Ecto neural progenitor cell (in vitro differentiated cells): ENCODE measurements at regions not wholly inside any gene's neighbourhood (a gene's known extent, or its start where the extent isn't known, plus 50 kb on each side); places are given as distances from the start of the nearest gene placed in this dataset.

Experiments
- DNase-seq: peaks from one replicate; pipeline ENCODE4 v3.0.0-alpha.2; 2018; ENCODE audit warnings: low spot score

- no peak for DNase-seq
Measured at GRCh38 chr6:139497345-139497961, 123.0 kb upstream of the CITED2 start.

GRCh38 chr6:139496654-139497344 lies 122.4 kb upstream of the CITED2 start:
- DNase-seq = no peak

- no peak for DNase-seq
Measured at GRCh38 chr6:139494376-139494990, 120.0 kb upstream of the CITED2 start.

- DNase-seq = no peak
Measured at GRCh38 chr6:139490482-139490881, 116.0 kb upstream of the CITED2 start.

GRCh38 chr6:139486476-139486799 lies 112.0 kb upstream of the CITED2 start:
- no peak for DNase-seq

GRCh38 chr6:139485742-139486475 lies 111.5 kb upstream of the CITED2 start:
- DNase-seq = no peak

- DNase-seq = no peak
Measured at GRCh38 chr6:139485185-139485584, 110.7 kb upstream of the CITED2 start.

GRCh38 chr6:139483079-139483478 lies 108.6 kb upstream of the CITED2 start:
- DNase-seq = no peak

- no peak for DNase-seq
Measured at GRCh38 chr6:139482287-139482686, 107.8 kb upstream of the CITED2 start.

- no peak for DNase-seq
Measured at GRCh38 chr6:139480356-139481165, 106.1 kb upstream of the CITED2 start.

- DNase-seq = no peak
Measured at GRCh38 chr6:139479433-139480222, 105.2 kb upstream of the CITED2 start.

- no peak for DNase-seq
Measured at GRCh38 chr6:139475646-139476045, 101.2 kb upstream of the CITED2 start.

- no peak for DNase-seq
Measured at GRCh38 chr6:139475241-139475640, 100.8 kb upstream of the CITED2 start.

- no peak for DNase-seq
Measured at GRCh38 chr6:139474145-139475108, 100.0 kb upstream of the CITED2 start.

- DNase-seq = no peak
Measured at GRCh38 chr6:139473731-139474130, 99.3 kb upstream of the CITED2 start.

GRCh38 chr6:139473231-139473701 lies 98.8 kb upstream of the CITED2 start:
- DNase-seq = peak; percentile 52

GRCh38 chr6:139472351-139473015 lies 98.0 kb upstream of the CITED2 start:
- no peak for DNase-seq

- no peak for DNase-seq
Measured at GRCh38 chr6:139470997-139471396, 96.5 kb upstream of the CITED2 start.

GRCh38 chr6:139468178-139468819 lies 93.9 kb upstream of the CITED2 start:
- DNase-seq = no peak
